Stomach (tissue), 8 donors: ENCODE measurements at regions not wholly inside any gene's neighbourhood (a gene's known extent, or its start where the extent isn't known, plus 50 kb on each side); places are given as distances from the start of the nearest gene placed in this dataset.
A peak's percentile ranks its signal among the peaks of the same experiment; 100 is the strongest.

Source experiments
- DNase-seq, 2 donors: peaks; one replicate each; pipeline versions ENCODE4 v3.0.0 to v3.0.0-alpha.2; 2013 to 2019
- H3K27ac ChIP-seq, 5 donors: fragments of 200-600 bp in 4 of 5; sonication (generic) in 4 of 5; one replicate each; pipeline ENCODE4 v1.5.1; 2013 to 2019; ENCODE audit warnings: mild to moderate bottlenecking in 1 of 5, moderate library complexity in 1 of 5
- H3K27me3 ChIP-seq, 3 donors: fragments of 200-600 bp; sonication (generic); one replicate each; pipeline ENCODE4 v1.5.1; 2017 to 2019; ENCODE audit warnings: mixed run types in 1 of 3
- H3K36me3 ChIP-seq, 4 donors: fragments of 200-600 bp; sonication (generic); 1 replicate in 3 of 4; 2 replicates in 1 of 4; pipeline ENCODE4 v1.5.1; 2016 to 2019
- H3K4me1 ChIP-seq, 4 donors: fragments of 200-600 bp; sonication (generic); one replicate each; pipeline ENCODE4 v1.5.1; 2016 to 2019
- H3K4me3 ChIP-seq, 4 donors: fragments of 200-600 bp; sonication (generic) in 3 of 4; one replicate each; pipeline ENCODE4 v1.5.1; 2016 to 2019; ENCODE audit warnings: mild to moderate bottlenecking in 1 of 4
- H3K9me3 ChIP-seq, 4 donors: fragments of 200-600 bp; sonication (generic); one replicate each; pipeline ENCODE4 v1.5.1; 2016 to 2019
- EP300 ChIP-seq: sonication (generic); formaldehyde crosslinking; IDR thresholded peaks from one replicate; pipeline ENCODE4 v1.6.1; 2017; ENCODE audit warnings: antibody characterized with exemption
- POLR2A ChIP-seq, 4 donors: fragments of 450-650 bp; IDR thresholded peaks; one replicate each; pipeline ENCODE4 v1.6.1; 2016; ENCODE audit warnings: antibody characterized with exemption in 4 of 4, control low read depth in 2 of 4, mild to moderate bottlenecking in 1 of 4, moderate library complexity in 1 of 4
- POLR2AphosphoS5 ChIP-seq, 3 donors: sonication (generic); formaldehyde crosslinking; IDR thresholded peaks; one replicate each; pipeline ENCODE4 v1.6.1; 2016; ENCODE audit warnings: antibody characterized with exemption in 3 of 3
- WGBS, 5 donors: extraction: QIAGEN DNeasy Blood & Tissue Kit in 3 of 5; methylation state at CpG; one replicate each; pipeline versions ENCODE4 v1.1.5 to v1.1.7; 2013 to 2018; 5-methylcytosine and 5-hydroxymethylcytosine counted together
- intact Hi-C: fragments of 100-400 bp; cut with DNase I; formaldehyde crosslinking; loops from one replicate; pipeline ENCODE4 v1.15.1; 2023; ENCODE audit warnings: low total_unique reads
- TF ChIP-seq, protein P1 (sequence below), 7 experiments: fragments of 450-650 bp in 4 of 7; fragments of 200-600 bp in 3 of 7; sonication (generic) in 3 of 7; IDR thresholded peaks; one replicate each; pipeline ENCODE4 v1.5.1; 2016 to 2019; ENCODE audit warnings: antibody characterized with exemption in 7 of 7, control low read depth in 2 of 7, mild to moderate bottlenecking in 1 of 7
- donor health status: healthy with polysubstance abuse.
- donor health status: Bipolar disorder and iron deficiency.
- donor health status: healthy.

DNA sequence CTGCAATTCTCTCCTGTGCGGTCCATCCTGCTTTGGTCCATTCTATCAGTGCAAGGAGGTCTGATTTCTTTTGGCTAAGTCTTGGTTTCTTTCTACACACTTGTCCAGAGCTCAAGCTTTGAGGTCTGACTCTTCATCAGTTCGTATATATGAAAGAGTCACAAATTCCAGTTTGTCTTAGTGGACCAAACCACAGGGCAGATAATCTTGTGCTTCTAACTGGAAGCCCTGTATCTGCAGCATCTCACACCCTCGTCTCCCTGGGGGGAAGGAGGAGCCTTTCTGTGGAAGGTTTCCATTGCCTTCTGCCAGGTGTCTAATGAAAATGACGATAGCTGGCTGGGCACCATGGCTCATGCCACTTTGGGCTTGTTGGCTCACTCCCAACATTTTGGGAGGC is 148.5 kb downstream of the SPP2 start:
- 54 to 81% (median 73%) methylated on average over 4 of the region's 4 CpGs for WGBS, 5 donors
- Histone ChIP-seq H3K4me3 (no peak overlapping the region), H3K27me3 (no peaks in the 10 kb centered on the region), H3K9me3 (no peaks in the 10 kb centered on the region), H3K4me1 (peaks cover 0 to 8% (median 3%) of the 10 kb centered on the region in 4 donors), H3K27ac (no peak overlapping the region), H3K36me3 (no peaks in the 10 kb centered on the region)
- DNase-seq = no peak
- TF ChIP-seq POLR2A (IDR thresholded peaks at IDR 0.05) (no peak), POLR2AphosphoS5 (IDR thresholded peaks at IDR 0.05) (no peak), EP300 (no peak)
- TF ChIP-seq, protein P1, sequence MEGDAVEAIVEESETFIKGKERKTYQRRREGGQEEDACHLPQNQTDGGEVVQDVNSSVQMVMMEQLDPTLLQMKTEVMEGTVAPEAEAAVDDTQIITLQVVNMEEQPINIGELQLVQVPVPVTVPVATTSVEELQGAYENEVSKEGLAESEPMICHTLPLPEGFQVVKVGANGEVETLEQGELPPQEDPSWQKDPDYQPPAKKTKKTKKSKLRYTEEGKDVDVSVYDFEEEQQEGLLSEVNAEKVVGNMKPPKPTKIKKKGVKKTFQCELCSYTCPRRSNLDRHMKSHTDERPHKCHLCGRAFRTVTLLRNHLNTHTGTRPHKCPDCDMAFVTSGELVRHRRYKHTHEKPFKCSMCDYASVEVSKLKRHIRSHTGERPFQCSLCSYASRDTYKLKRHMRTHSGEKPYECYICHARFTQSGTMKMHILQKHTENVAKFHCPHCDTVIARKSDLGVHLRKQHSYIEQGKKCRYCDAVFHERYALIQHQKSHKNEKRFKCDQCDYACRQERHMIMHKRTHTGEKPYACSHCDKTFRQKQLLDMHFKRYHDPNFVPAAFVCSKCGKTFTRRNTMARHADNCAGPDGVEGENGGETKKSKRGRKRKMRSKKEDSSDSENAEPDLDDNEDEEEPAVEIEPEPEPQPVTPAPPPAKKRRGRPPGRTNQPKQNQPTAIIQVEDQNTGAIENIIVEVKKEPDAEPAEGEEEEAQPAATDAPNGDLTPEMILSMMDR (IDR thresholded peaks at IDR 0.05) = no peak
- intact Hi-C loops = no loop called here

DNA sequence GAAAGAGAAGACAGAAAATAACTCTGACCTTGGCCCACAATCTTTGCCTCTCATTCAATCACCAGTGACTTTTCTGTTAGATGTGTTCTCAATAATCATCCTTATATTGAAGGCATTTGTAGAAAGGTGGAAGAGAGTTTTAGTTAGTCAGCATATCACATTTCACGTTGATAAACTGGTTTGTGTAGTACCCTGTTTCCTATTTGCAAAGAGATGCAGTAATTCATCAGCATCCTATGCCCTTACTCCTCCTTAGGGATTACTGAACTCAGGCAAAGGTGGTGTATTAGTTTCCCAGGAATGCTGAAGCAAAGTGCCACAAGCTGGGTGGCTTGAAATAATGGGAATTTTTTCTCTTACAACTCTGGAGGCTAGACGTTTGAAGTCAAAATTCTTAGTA is 145.0 kb downstream of the SPP2 start:
- 60 to 77% (median 67%) methylated on average over 2 of the region's 2 CpGs for WGBS, 5 donors
- Histone ChIP-seq H3K4me1 (no peaks in the 10 kb centered on the region), H3K27ac (no peak overlapping the region), H3K9me3 (no peaks in the 10 kb centered on the region), H3K27me3 (peaks cover 0 to 7% (median 0%) of the 10 kb centered on the region in 3 donors), H3K36me3 (no peaks in the 10 kb centered on the region), H3K4me3 (no peak overlapping the region)
- DNase-seq = no peak
- intact Hi-C loops = no loop called here
- TF ChIP-seq EP300 (no peak), POLR2AphosphoS5 (IDR thresholded peaks at IDR 0.05) (no peak), POLR2A (IDR thresholded peaks at IDR 0.05) (no peak)
- TF ChIP-seq, protein P1 (IDR thresholded peaks at IDR 0.05) = no peak

DNA sequence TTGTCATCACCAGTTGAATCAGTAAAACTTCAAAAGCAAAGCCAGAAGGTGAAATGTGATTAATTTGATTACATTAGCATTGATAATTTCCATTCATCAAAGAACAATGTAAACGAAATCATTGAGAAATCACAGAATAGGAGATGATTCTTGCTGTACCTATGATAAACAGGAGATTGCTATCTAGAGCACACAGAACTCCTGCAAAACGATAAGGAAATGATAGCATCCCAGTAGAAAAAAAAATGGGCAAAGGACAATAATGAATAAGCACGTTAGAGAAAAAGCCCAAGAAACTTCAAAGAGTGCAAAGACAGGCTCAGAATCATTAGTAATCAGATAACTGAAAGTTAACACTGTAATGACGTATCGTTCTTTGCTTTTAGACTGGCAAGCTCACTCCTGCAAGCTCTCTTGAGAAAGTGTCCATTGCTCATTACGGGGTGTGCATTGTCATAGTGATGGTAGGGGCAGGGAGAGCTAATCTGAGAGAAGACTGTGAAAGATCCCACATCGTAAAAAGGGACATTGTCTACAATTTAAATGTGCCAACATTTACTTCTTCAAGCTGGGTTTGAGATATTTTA is 143.6 kb downstream of the SPP2 start:
- WGBS, 5 donors = 30 to 47% (median 39%) methylated on average over 7 of the region's 7 CpGs
- TF ChIP-seq, protein P1 (IDR thresholded peaks at IDR 0.05) = no peak
- no peak for TF ChIP-seq POLR2A (IDR thresholded peaks at IDR 0.05)
- TF ChIP-seq POLR2AphosphoS5 (IDR thresholded peaks at IDR 0.05) = no peak
- no peak for TF ChIP-seq EP300
- intact Hi-C loops = no loop called here

DNA sequence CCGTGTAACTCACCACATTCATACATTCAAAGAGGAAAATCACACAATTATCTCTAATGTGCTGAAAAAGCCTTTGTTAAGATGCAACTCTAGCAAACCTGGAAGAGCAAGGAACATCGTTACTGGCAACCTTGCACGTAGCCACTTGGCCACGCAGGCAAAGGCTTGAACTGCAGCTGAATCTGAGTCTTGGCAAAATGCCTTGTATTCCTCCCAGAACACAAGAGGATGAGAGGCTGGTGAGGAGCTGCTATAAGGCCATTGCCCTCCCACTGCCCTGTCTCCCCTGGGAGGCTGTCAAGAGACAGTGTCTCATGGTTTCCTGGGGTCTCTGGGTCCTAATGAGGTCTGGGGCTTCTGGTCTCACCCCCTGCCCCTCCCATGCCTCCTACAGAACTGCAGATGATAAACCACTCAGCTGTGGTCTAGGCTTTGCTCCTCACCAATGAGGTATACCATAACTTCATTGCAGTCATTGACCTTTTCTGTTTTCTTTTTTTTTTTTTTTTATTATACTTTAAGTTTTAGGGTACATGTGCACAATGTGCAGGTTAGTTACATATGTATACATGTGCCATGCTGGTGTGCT is 141.4 kb downstream of the SPP2 start:
- TF ChIP-seq, protein P1 (IDR thresholded peaks at IDR 0.05) = no peak
- TF ChIP-seq POLR2AphosphoS5 (IDR thresholded peaks at IDR 0.05) (no peak), POLR2A (IDR thresholded peaks at IDR 0.05) (no peak), EP300 (no peak)
- Histone ChIP-seq H3K9me3 (no peaks in the 10 kb centered on the region), H3K36me3 (no peaks in the 10 kb centered on the region), H3K4me3 (no peak overlapping the region), H3K27me3 (peaks cover 0 to 27% (median 0%) of the 10 kb centered on the region in 3 donors), H3K4me1 (no peaks in the 10 kb centered on the region), H3K27ac (no peak overlapping the region)
- peak in 1 of 2 donors; percentile 19 for DNase-seq
- 44 to 57% (median 49%) methylated on average over 4 of the region's 4 CpGs for WGBS, 5 donors
- intact Hi-C loops = no loop called here

More for the DNA sequence above, 143.6 kb downstream of the SPP2 start:
- H3K4me3 ChIP-seq = no peak overlapping the region
- no peaks in the 10 kb centered on the region for H3K4me1 ChIP-seq
- H3K36me3 ChIP-seq = no peaks in the 10 kb centered on the region
- DNase-seq = no peak
- peaks cover 0 to 15% (median 0%) of the 10 kb centered on the region in 3 donors for H3K27me3 ChIP-seq
- H3K9me3 ChIP-seq = no peaks in the 10 kb centered on the region
- no peak overlapping the region for H3K27ac ChIP-seq
